Panc1 (cell line): ENCODE measurements at regions not wholly inside any gene's neighbourhood (a gene's known extent, or its start where the extent isn't known, plus 50 kb on each side); places are given as distances from the start of the nearest gene placed in this dataset.

Experiments used
- CTCF ChIP-seq: fragments of 450-650 bp; IDR thresholded peaks from 2 replicates; pipeline ENCODE4 v1.5.1; 2017; ENCODE audit warnings: mild to moderate bottlenecking
- REST ChIP-seq, 2 experiments: IDR thresholded peaks; 2 replicates each; pipeline ENCODE4 v1.6.1; 2011 to 2012; ENCODE audit warnings: low read depth in 2 of 2, control low read depth in 1 of 2, low read length in 1 of 2, mild to moderate bottlenecking in 1 of 2, moderate library complexity in 1 of 2; ENCODE audit not compliant: insufficient read depth in 1 of 2

- TF ChIP-seq CTCF (no peak), REST (IDR thresholded peaks at IDR 0.05; ENCODE audit: insufficient read depth in 1 of 2, low read depth in 2 of 2, low read length in 1 of 2) (no peak)
Observed at GRCh38 chr17:72387969-72388368, 267.1 kb downstream of the SOX9 start.
